CD4-positive, alpha-beta T cell (primary cell): ENCODE measurements at regions not wholly inside any gene's neighbourhood (a gene's known extent, or its start where the extent isn't known, plus 50 kb on each side); places are given as distances from the start of the nearest gene placed in this dataset.

ENCODE experiments used
- ATAC-seq: fragments of 200-7000 bp; cut with Tn5 transposase; one replicate; pipeline ENCODE4 v1.10.0; 2022; ENCODE audit warnings: mild to moderate bottlenecking; ENCODE audit not compliant: poor library complexity
- CTCF ChIA-PET: fragments of 350-600 bp; sonication (Branson Sonifier 250); formaldehyde crosslinking; loops from one replicate; lab custom pipeline; 2021; ENCODE audit warnings: antibody characterized with exemption, inconsistent platforms; lab: Charles Lee
- POLR2A ChIA-PET: fragments of 350-600 bp; sonication (Branson Sonifier 250); formaldehyde crosslinking; loops from one replicate; lab custom pipeline; 2021; ENCODE audit warnings: antibody characterized with exemption, inconsistent platforms; lab: Charles Lee
- DNase-seq, 14 experiments: peaks; one replicate each; pipeline ENCODE4 v3.0.0-alpha.2; 2013 to 2020; ENCODE audit warnings: mixed read lengths in 2 of 14
- H3K27ac ChIP-seq, 2 donors: one replicate each; pipeline versions ENCODE4 v1.5.1 to v1.7.0; 2013; ENCODE audit warnings: low read length in 2 of 2, low read depth in 1 of 2, mild to moderate bottlenecking in 1 of 2
- H3K27me3 ChIP-seq, 2 experiments: 1 replicate in 1 of 2; 2 replicates in 1 of 2; pipeline versions ENCODE4 v1.6.1 to v1.7.0; 2013; ENCODE audit warnings: low read length in 2 of 2, control low read depth in 1 of 2, mild to moderate bottlenecking in 1 of 2, moderate library complexity in 1 of 2; ENCODE audit not compliant: insufficient read depth in 2 of 2, control insufficient read depth in 1 of 2
- H3K36me3 ChIP-seq: one replicate; pipeline ENCODE4 v1.6.1; 2013; ENCODE audit warnings: low read length, control low read depth; ENCODE audit not compliant: insufficient read depth
- H3K4me1 ChIP-seq: one replicate; pipeline ENCODE4 v1.6.1; 2013; ENCODE audit warnings: low read length, control low read depth; ENCODE audit not compliant: insufficient read depth
- H3K4me3 ChIP-seq: one replicate; pipeline ENCODE4 v1.5.1; 2013; ENCODE audit warnings: mild to moderate bottlenecking, low read length, moderate library complexity
- H3K9me3 ChIP-seq, 2 experiments: 1 replicate in 1 of 2; 2 replicates in 1 of 2; pipeline versions ENCODE4 v1.6.1 to v1.7.0; 2013; ENCODE audit warnings: low read length in 2 of 2, mild to moderate bottlenecking in 2 of 2, control low read depth in 1 of 2, moderate library complexity in 1 of 2; ENCODE audit not compliant: control insufficient read depth in 1 of 2, insufficient read depth in 1 of 2
- H3K27ac Mint-ChIP-seq: one replicate; pipeline ENCODE4 v1.8.0; 2020; ENCODE audit warnings: mixed read lengths
- H3K27me3 Mint-ChIP-seq: one replicate; pipeline ENCODE4 v1.8.0; 2021; ENCODE audit warnings: mixed read lengths
- H3K36me3 Mint-ChIP-seq: one replicate; pipeline ENCODE4 v1.8.0; 2021; ENCODE audit warnings: low read depth, mixed read lengths
- H3K4me1 Mint-ChIP-seq: one replicate; pipeline ENCODE4 v1.8.0; 2021; ENCODE audit warnings: low read depth, mixed read lengths
- H3K4me3 Mint-ChIP-seq: one replicate; pipeline ENCODE4 v1.8.0; 2020; ENCODE audit warnings: mild to moderate bottlenecking, mixed read lengths
- H3K9me3 Mint-ChIP-seq: one replicate; pipeline ENCODE4 v1.8.0; 2020; ENCODE audit warnings: mixed read lengths
- CTCF ChIP-seq: fragments of 200-600 bp; IDR thresholded peaks from one replicate; pipeline ENCODE4 v1.8.0; 2022; ENCODE audit warnings: antibody characterized with exemption, mild to moderate bottlenecking
- intact Hi-C, 2 experiments: fragments of 100-400 bp; cut with DNase I in 1 of 2; cut with micrococcal nuclease in 1 of 2; formaldehyde crosslinking; loops; one replicate each; pipeline versions ENCODE4 v1.15.1 to v1.9.0; 2023 to 2025; cut with DNase I, micrococcal nuclease

- POLR2A ChIA-PET = no interaction called here
- intact Hi-C loops = no loop called here
- no peaks in the 10 kb centered on the region for H3K36me3 ChIP-seq
Observed at GRCh38 chr14:40309124-40309523, 876.9 kb upstream of the FBXO33 start.

GRCh38 chr14:40308240-40308639 lies 876.0 kb upstream of the FBXO33 start:
- DNase-seq = no peak
- CTCF ChIA-PET = no interaction called here
- no peak for TF ChIP-seq CTCF
- Histone ChIP-seq H3K36me3 (no peaks in the 10 kb centered on the region), H3K4me3 (no peak overlapping the region), H3K9me3 (peaks cover 3 to 6% of the 10 kb centered on the region in 2 experiments), H3K27me3 (no peaks in the 10 kb centered on the region), H3K27ac (no peak overlapping the region), H3K4me1 (no peaks in the 10 kb centered on the region)
- POLR2A ChIA-PET = no interaction called here
- Mint-ChIP-seq H3K9me3 (peaks cover 3% of the 10 kb centered on the region), H3K36me3 (no peaks in the 10 kb centered on the region), H3K4me1 (no peaks in the 10 kb centered on the region), H3K4me3 (no peak overlapping the region), H3K27ac (no peak overlapping the region), H3K27me3 (no peaks in the 10 kb centered on the region)
- ATAC-seq = no peak
- intact Hi-C loops = no loop called here

More at GRCh38 chr14:40309124-40309523, 876.9 kb upstream of the FBXO33 start:
- CTCF ChIA-PET = no interaction called here
- Mint-ChIP-seq H3K4me3 (no peak overlapping the region), H3K27me3 (no peaks in the 10 kb centered on the region), H3K36me3 (no peaks in the 10 kb centered on the region), H3K4me1 (no peaks in the 10 kb centered on the region), H3K9me3 (peaks cover 3% of the 10 kb centered on the region), H3K27ac (no peak overlapping the region)
- H3K4me3 ChIP-seq = no peak overlapping the region
- peaks cover 3 to 6% of the 10 kb centered on the region in 2 experiments for H3K9me3 ChIP-seq
- no peak for DNase-seq
- no peaks in the 10 kb centered on the region for H3K27me3 ChIP-seq
- no peak for TF ChIP-seq CTCF
- no peak overlapping the region for H3K27ac ChIP-seq
- no peaks in the 10 kb centered on the region for H3K4me1 ChIP-seq
- ATAC-seq = no peak

- no peak for DNase-seq
- ChIA-PET CTCF (no interaction called here), POLR2A (no interaction called here)
- no peak for ATAC-seq
- H3K36me3 ChIP-seq = no peaks in the 10 kb centered on the region
- Mint-ChIP-seq H3K27ac (no peak overlapping the region), H3K4me3 (no peak overlapping the region), H3K4me1 (no peaks in the 10 kb centered on the region), H3K36me3 (no peaks in the 10 kb centered on the region), H3K9me3 (peaks cover 8% of the 10 kb centered on the region), H3K27me3 (no peaks in the 10 kb centered on the region)
- no peaks in the 10 kb centered on the region for H3K4me1 ChIP-seq
- no peak overlapping the region for H3K27ac ChIP-seq
- intact Hi-C loops = no loop called here
- no peaks in the 10 kb centered on the region for H3K27me3 ChIP-seq
- peaks cover 0 to 10% of the 10 kb centered on the region in 2 experiments for H3K9me3 ChIP-seq
- no peak for TF ChIP-seq CTCF
- H3K4me3 ChIP-seq = no peak overlapping the region
Observed at GRCh38 chr14:40296821-40297220, 864.6 kb upstream of the FBXO33 start.
